HCT116 (cell line): ENCODE measurements at regions not wholly inside any gene's neighbourhood (a gene's known extent, or its start where the extent isn't known, plus 50 kb on each side); places are given as distances from the start of the nearest gene placed in this dataset.

Experiments
- ATAC-seq: fragments of 200-7000 bp; cut with Tn5 transposase; 2 replicates; pipeline ENCODE4 v1.9.1; 2020; ENCODE audit warnings: mild to moderate bottlenecking, moderate library complexity
- BruUV-seq: library from RNA; stranded (reverse); fragments of 400-500 nt; replicated peaks from 2 replicates; lab custom pipeline; 2021; lab: Mats Ljungman, UMichigan
- CTCF ChIA-PET: fragments of 300-600 bp; sonication (Branson Sonifier 250); formaldehyde crosslinking; loops from one replicate; lab custom pipeline; 2021; ENCODE audit warnings: antibody characterized with exemption; lab: Charles Lee
- POLR2A ChIA-PET: fragments of 300-600, 350-600 bp; sonication (Branson Sonifier 250); formaldehyde crosslinking; loops from one replicate; lab custom pipeline; 2021; ENCODE audit warnings: antibody characterized with exemption; lab: Charles Lee
- RAD21 ChIA-PET, 2 experiments: fragments of 300-600 bp; sonication (Branson Sonifier 250); formaldehyde crosslinking; loops; one replicate each; lab custom pipeline; 2023; ENCODE audit warnings: low total read pairs in 2 of 2; ENCODE audit not compliant: uncharacterized antibody in 2 of 2, unreplicated experiment in 2 of 2, low non-redundant PET in 1 of 2; lab: Charles Lee
- DNase-seq: peaks from one replicate; pipeline ENCODE4 v3.0.0-alpha.2; 2010; ENCODE audit warnings: low read depth, low spot score
- H2AFZ ChIP-seq: fragments of 200-600 bp; shearing (Covaris generic), sonication (generic); 2 replicates; pipeline ENCODE4 v1.6.1; 2017; ENCODE audit warnings: low read depth, mixed run types, mixed read lengths, antibody characterized with exemption, low read length; ENCODE audit not compliant: poor library complexity, severe bottlenecking
- H3K27ac ChIP-seq: 2 replicates; pipeline ENCODE4 v1.5.1; 2012; ENCODE audit warnings: low read depth, low read length
- H3K27me3 ChIP-seq: fragments of 200-600 bp; sonication (generic); 2 replicates; pipeline ENCODE4 v1.6.1; 2016; ENCODE audit warnings: mixed run types, low read length, mixed read lengths; ENCODE audit not compliant: insufficient read depth
- H3K36me3 ChIP-seq, 2 experiments: fragments of 200-500 bp in 1 of 2; fragments of 200-600 bp in 1 of 2; sonication (Bioruptor generic) in 1 of 2; sonication (generic) in 1 of 2; 2 replicates each; pipeline versions ENCODE4 v1.5.1 to v1.6.1; 2014 to 2016; ENCODE audit warnings: low read length in 2 of 2, inconsistent platforms in 1 of 2, mixed read lengths in 1 of 2, mixed run types in 1 of 2; ENCODE audit not compliant: insufficient read depth in 2 of 2, control insufficient read depth in 1 of 2
- H3K4me1 ChIP-seq, 2 experiments: fragments of 200-600 bp in 1 of 2; sonication (generic) in 1 of 2; 2 replicates each; pipeline versions ENCODE4 v1.5.1 to v1.6.1; 2012 to 2017; ENCODE audit warnings: low read length in 2 of 2, inconsistent platforms in 1 of 2, mild to moderate bottlenecking in 1 of 2, mixed read lengths in 1 of 2, mixed run types in 1 of 2, moderate library complexity in 1 of 2; ENCODE audit not compliant: insufficient read depth in 2 of 2, control insufficient read depth in 1 of 2
- H3K4me2 ChIP-seq: fragments of 200-600 bp; sonication (generic); 2 replicates; pipeline ENCODE4 v1.6.1; 2017; ENCODE audit warnings: mixed run types, low read length, mixed read lengths
- H3K4me3 ChIP-seq, 2 experiments: fragments of 200-600 bp in 1 of 2; sonication (generic) in 1 of 2; replicated peaks in 1 of 2; 2 replicates each; pipeline ENCODE4 v1.5.1; 2011 to 2016; ENCODE audit warnings: low read length in 2 of 2, control low read depth in 1 of 2, low read depth in 1 of 2, mild to moderate bottlenecking in 1 of 2, mixed read lengths in 1 of 2, mixed run types in 1 of 2
- H3K79me2 ChIP-seq: fragments of 200-600 bp; sonication (generic); 2 replicates; pipeline ENCODE4 v1.6.1; 2017; ENCODE audit warnings: mild to moderate bottlenecking, mixed run types, low read length, moderate library complexity, mixed read lengths; ENCODE audit not compliant: insufficient read depth
- H3K9ac ChIP-seq: fragments of 200-600 bp; sonication (generic); 2 replicates; pipeline ENCODE4 v1.6.1; 2016; ENCODE audit warnings: low read length, mixed read lengths
- H3K9me2 ChIP-seq: fragments of 200-600 bp; sonication (generic), shearing (Covaris generic); 2 replicates; pipeline ENCODE4 v1.6.1; 2017; ENCODE audit warnings: mixed run types, mild to moderate bottlenecking, moderate library complexity; ENCODE audit not compliant: insufficient read depth
- H3K9me3 ChIP-seq, 2 experiments: fragments of 200-500 bp in 1 of 2; fragments of 200-600 bp in 1 of 2; sonication (Bioruptor generic) in 1 of 2; sonication (generic) in 1 of 2; 2 replicates each; pipeline ENCODE4 v1.6.1; 2014 to 2017; ENCODE audit warnings: low read length in 2 of 2, mixed read lengths in 2 of 2, inconsistent platforms in 1 of 2, low read depth in 1 of 2, mild to moderate bottlenecking in 1 of 2, mixed run types in 1 of 2, moderate library complexity in 1 of 2; ENCODE audit not compliant: control insufficient read depth in 1 of 2, insufficient read depth in 1 of 2
- H4K20me1 ChIP-seq: fragments of 200-600 bp; sonication (generic), shearing (Covaris generic); 2 replicates; pipeline ENCODE4 v1.6.1; 2017; ENCODE audit warnings: mixed run types, mild to moderate bottlenecking, moderate library complexity; ENCODE audit not compliant: insufficient read depth
- CBX3 ChIP-seq: IDR thresholded peaks from 2 replicates; pipeline ENCODE4 v1.6.1; 2012; ENCODE audit warnings: low read depth
- CEBPB ChIP-seq: IDR thresholded peaks from 2 replicates; pipeline ENCODE4 v1.6.1; 2012; ENCODE audit warnings: low read depth
- EZH2phosphoT487 ChIP-seq: fragments of 200-600 bp; IDR thresholded peaks from 2 replicates; pipeline ENCODE4 v1.6.1; 2018; ENCODE audit warnings: antibody characterized with exemption, borderline replicate concordance
- POLR2AphosphoS5 ChIP-seq: IDR thresholded peaks from 2 replicates; pipeline ENCODE4 v1.6.1; 2011; ENCODE audit warnings: mild to moderate bottlenecking, low read depth, low read length, moderate library complexity
- RAD21 ChIP-seq: IDR thresholded peaks from 2 replicates; pipeline ENCODE4 v1.6.1; 2012; ENCODE audit warnings: low read depth, mild to moderate bottlenecking
- SIN3A ChIP-seq: IDR thresholded peaks from 2 replicates; pipeline ENCODE4 v1.6.1; 2012; ENCODE audit warnings: low read depth
- SRF ChIP-seq: IDR thresholded peaks from 2 replicates; pipeline ENCODE4 v1.6.1; 2012; ENCODE audit warnings: low read depth
- TCF7L2 ChIP-seq: IDR thresholded peaks from 2 replicates; pipeline ENCODE4 v1.7.0; 2011; ENCODE audit warnings: borderline replicate concordance, inconsistent platforms; ENCODE audit not compliant: insufficient read depth, insufficient read length; ENCODE audit errors: extremely low read depth
- ZFX ChIP-seq: fragments of 450-650 bp; IDR thresholded peaks from 2 replicates; pipeline ENCODE4 v1.6.1; 2017
- ZNF274 ChIP-seq: fragments of 200-500 bp; sonication (Bioruptor generic); IDR thresholded peaks from 2 replicates; pipeline ENCODE4 v1.6.1; 2014; ENCODE audit warnings: mild to moderate bottlenecking, low read depth, low read length, inconsistent platforms
- intact Hi-C: fragments of 100-400 bp; cut with micrococcal nuclease; formaldehyde crosslinking; loops from 2 replicates; pipeline ENCODE4 v1.10.0; 2022
- TF ChIP-seq, protein P1 (sequence below), 3 experiments: fragments of 200-600 bp in 1 of 3; sonication (generic) in 1 of 3; IDR thresholded peaks in 2 of 3; conservative IDR thresholded peaks in 1 of 3; 2 replicates each; pipeline ENCODE4 v1.5.1; 2012 to 2017; ENCODE audit warnings: low read depth in 2 of 3, low read length in 2 of 3, antibody characterized with exemption in 1 of 3, borderline replicate concordance in 1 of 3, control low read depth in 1 of 3, mild to moderate bottlenecking in 1 of 3, mixed read lengths in 1 of 3, mixed run types in 1 of 3, moderate library complexity in 1 of 3; ENCODE audit not compliant: insufficient read depth in 1 of 3
- TF ChIP-seq, protein P2 (sequence below): IDR thresholded peaks from 2 replicates; pipeline ENCODE4 v1.6.1; 2011; ENCODE audit warnings: mild to moderate bottlenecking, low read length, moderate library complexity; ENCODE audit not compliant: insufficient replicate concordance; ENCODE audit errors: extremely low read depth
- TF ChIP-seq, protein P3 (sequence below): IDR thresholded peaks from 2 replicates; pipeline ENCODE4 v1.6.1; 2012

DNA sequence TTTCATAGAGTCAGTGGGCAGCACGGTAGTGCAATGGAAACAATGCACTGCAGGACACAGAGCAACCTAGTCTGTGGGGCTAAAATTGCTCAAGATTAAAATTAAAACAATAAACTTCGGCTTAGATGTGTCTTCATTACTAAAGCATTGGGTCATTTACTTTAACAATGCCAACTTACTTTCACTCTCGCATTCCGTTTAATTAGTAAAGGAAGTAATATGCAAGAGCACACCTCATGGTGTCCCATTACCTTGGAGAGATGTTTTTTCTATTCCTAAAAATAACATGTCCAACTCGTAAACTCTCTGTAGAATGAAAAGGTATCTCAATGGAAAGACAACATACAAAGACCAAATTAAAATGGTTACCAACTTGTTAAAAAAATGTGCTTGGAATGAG lies 738.4 kb downstream of the PCDH17 start (continued):
- TF ChIP-seq, protein P1, sequence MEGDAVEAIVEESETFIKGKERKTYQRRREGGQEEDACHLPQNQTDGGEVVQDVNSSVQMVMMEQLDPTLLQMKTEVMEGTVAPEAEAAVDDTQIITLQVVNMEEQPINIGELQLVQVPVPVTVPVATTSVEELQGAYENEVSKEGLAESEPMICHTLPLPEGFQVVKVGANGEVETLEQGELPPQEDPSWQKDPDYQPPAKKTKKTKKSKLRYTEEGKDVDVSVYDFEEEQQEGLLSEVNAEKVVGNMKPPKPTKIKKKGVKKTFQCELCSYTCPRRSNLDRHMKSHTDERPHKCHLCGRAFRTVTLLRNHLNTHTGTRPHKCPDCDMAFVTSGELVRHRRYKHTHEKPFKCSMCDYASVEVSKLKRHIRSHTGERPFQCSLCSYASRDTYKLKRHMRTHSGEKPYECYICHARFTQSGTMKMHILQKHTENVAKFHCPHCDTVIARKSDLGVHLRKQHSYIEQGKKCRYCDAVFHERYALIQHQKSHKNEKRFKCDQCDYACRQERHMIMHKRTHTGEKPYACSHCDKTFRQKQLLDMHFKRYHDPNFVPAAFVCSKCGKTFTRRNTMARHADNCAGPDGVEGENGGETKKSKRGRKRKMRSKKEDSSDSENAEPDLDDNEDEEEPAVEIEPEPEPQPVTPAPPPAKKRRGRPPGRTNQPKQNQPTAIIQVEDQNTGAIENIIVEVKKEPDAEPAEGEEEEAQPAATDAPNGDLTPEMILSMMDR (IDR thresholded peaks at IDR 0.05 in 2 of 3, conservative IDR thresholded peaks at IDR 0.05 in 1 of 3; ENCODE audit: borderline replicate concordance in 1 of 3, insufficient read depth in 1 of 3, low read depth in 2 of 3, low read length in 2 of 3), result no peak
- TF ChIP-seq SRF (no peak), CEBPB (no peak), ZFX (no peak)

DNA sequence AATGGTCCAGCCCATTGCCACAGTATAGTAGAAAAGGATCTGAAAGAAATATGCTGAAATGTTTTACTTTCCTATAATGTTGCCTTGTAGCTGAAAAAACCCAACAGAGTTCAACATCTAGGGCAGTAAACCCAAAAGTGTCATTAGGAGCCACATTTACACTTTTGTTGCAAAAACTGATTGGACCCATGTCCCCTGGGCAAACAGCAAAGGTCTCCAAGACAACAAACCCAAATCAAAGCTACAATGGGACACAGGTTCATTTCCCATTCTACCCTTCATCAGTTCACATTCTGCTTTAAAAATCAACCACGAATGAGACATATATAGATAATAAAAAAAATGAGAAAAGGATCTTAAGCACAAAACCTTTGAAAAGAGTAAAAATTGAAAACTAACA lies 744.8 kb downstream of the PCDH17 start:
- no TSS peak for BruUV-seq
- no peak for ATAC-seq

More for the DNA sequence above, 744.8 kb downstream of the PCDH17 start:
- H3K4me3 ChIP-seq, result no peak overlapping the region
- CTCF ChIA-PET, result no interaction called here
- no peaks in the 10 kb centered on the region for H3K79me2 ChIP-seq
- H3K9me2 ChIP-seq, result no peaks in the 10 kb centered on the region
- no peaks in the 10 kb centered on the region for H3K27me3 ChIP-seq
- no peak overlapping the region for H3K4me2 ChIP-seq
- no peak overlapping the region for H3K9ac ChIP-seq
- peaks cover 20 to 23% of the 10 kb centered on the region in 2 experiments; a peak in 2 of 4 replicates for H3K9me3 ChIP-seq
- no peaks in the 10 kb centered on the region for H4K20me1 ChIP-seq
- no peak for DNase-seq
- TF ChIP-seq, protein P2, sequence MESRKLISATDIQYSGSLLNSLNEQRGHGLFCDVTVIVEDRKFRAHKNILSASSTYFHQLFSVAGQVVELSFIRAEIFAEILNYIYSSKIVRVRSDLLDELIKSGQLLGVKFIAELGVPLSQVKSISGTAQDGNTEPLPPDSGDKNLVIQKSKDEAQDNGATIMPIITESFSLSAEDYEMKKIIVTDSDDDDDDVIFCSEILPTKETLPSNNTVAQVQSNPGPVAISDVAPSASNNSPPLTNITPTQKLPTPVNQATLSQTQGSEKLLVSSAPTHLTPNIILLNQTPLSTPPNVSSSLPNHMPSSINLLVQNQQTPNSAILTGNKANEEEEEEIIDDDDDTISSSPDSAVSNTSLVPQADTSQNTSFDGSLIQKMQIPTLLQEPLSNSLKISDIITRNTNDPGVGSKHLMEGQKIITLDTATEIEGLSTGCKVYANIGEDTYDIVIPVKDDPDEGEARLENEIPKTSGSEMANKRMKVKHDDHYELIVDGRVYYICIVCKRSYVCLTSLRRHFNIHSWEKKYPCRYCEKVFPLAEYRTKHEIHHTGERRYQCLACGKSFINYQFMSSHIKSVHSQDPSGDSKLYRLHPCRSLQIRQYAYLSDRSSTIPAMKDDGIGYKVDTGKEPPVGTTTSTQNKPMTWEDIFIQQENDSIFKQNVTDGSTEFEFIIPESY, result no peak
- TF ChIP-seq ZNF274 (no peak), SIN3A (no peak), SRF (no peak), EZH2phosphoT487 (no peak), CBX3 (no peak), POLR2AphosphoS5 (no peak), TCF7L2 (no peak), RAD21 (no peak)
- TF ChIP-seq, protein P1 (IDR thresholded peaks at IDR 0.05 in 2 of 3, conservative IDR thresholded peaks at IDR 0.05 in 1 of 3; ENCODE audit: borderline replicate concordance in 1 of 3, insufficient read depth in 1 of 3, low read depth in 2 of 3, low read length in 2 of 3), result no peak
- TF ChIP-seq, protein P3, sequence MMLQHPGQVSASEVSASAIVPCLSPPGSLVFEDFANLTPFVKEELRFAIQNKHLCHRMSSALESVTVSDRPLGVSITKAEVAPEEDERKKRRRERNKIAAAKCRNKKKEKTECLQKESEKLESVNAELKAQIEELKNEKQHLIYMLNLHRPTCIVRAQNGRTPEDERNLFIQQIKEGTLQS, result no peak
- TF ChIP-seq, all 23 proteins: peak for 0
- ChIA-PET POLR2A (no interaction called here), RAD21 (no interaction called here)
- H3K4me1 ChIP-seq, result no peaks in the 10 kb centered on the region
- H3K36me3 ChIP-seq, result no peaks in the 10 kb centered on the region
- no peak overlapping the region for H3K27ac ChIP-seq
- intact Hi-C loops, result no loop called here
- H2AFZ ChIP-seq, result no peak overlapping the region
